Naive thymus-derived CD4-positive, alpha-beta T cell (primary cell): ENCODE measurements at regions not wholly inside any gene's neighbourhood (a gene's known extent, or its start where the extent isn't known, plus 50 kb on each side); places are given as distances from the start of the nearest gene placed in this dataset.

Experiments
- ATAC-seq: fragments of 150-1000 bp; cut with Tn5 transposase; 2 replicates; pipeline ENCODE4 v1.10.0; 2021; ENCODE audit warnings: mild to moderate bottlenecking, moderate library complexity
- CTCF ChIA-PET: fragments of 350-600 bp; sonication (Branson Sonifier 250); formaldehyde crosslinking; loops from one replicate; lab custom pipeline; 2021; ENCODE audit warnings: antibody characterized with exemption; lab: Charles Lee
- POLR2A ChIA-PET: fragments of 350-600 bp; sonication (Branson Sonifier 250); formaldehyde crosslinking; loops from one replicate; lab custom pipeline; 2021; ENCODE audit warnings: antibody characterized with exemption, inconsistent platforms; lab: Charles Lee
- DNase-seq, 9 donors: peaks; one replicate each; pipeline versions ENCODE4 v3.0.0 to v3.0.0-alpha.2; 2020 to 2022; ENCODE audit warnings: mixed read lengths in 1 of 9
- H3K27ac ChIP-seq: one replicate; pipeline ENCODE4 v1.7.0; 2013; ENCODE audit warnings: mild to moderate bottlenecking, low read depth, low read length, moderate library complexity
- H3K27me3 ChIP-seq, 2 donors: one replicate each; pipeline ENCODE4 v1.7.0; 2013; ENCODE audit warnings: low read length in 2 of 2, mild to moderate bottlenecking in 2 of 2, moderate library complexity in 2 of 2; ENCODE audit not compliant: control insufficient read depth in 2 of 2, insufficient read depth in 2 of 2
- H3K36me3 ChIP-seq, 3 experiments: 1 replicate in 2 of 3; 2 replicates in 1 of 3; pipeline ENCODE4 v1.7.0; 2013; ENCODE audit warnings: low read length in 3 of 3, mild to moderate bottlenecking in 3 of 3, moderate library complexity in 1 of 3; ENCODE audit not compliant: insufficient read depth in 3 of 3, control insufficient read depth in 2 of 3
- H3K4me1 ChIP-seq, 2 donors: one replicate each; pipeline ENCODE4 v1.7.0; 2013; ENCODE audit warnings: low read length in 2 of 2, mild to moderate bottlenecking in 2 of 2, moderate library complexity in 1 of 2; ENCODE audit not compliant: control insufficient read depth in 2 of 2, insufficient read depth in 2 of 2
- H3K4me3 ChIP-seq: 2 replicates; pipeline ENCODE4 v1.7.0; 2013; ENCODE audit warnings: mild to moderate bottlenecking, low read length
- H3K9me3 ChIP-seq, 3 experiments: 1 replicate in 2 of 3; 2 replicates in 1 of 3; pipeline ENCODE4 v1.7.0; 2013; ENCODE audit warnings: low read length in 3 of 3; ENCODE audit not compliant: control insufficient read depth in 2 of 3
- H3K27ac Mint-ChIP-seq, 9 donors: one replicate each; pipeline ENCODE4 v1.8.0; 2020 to 2022; ENCODE audit warnings: mixed read lengths in 9 of 9, mild to moderate bottlenecking in 8 of 9, moderate library complexity in 5 of 9, inconsistent platforms in 2 of 9
- H3K27me3 Mint-ChIP-seq, 5 donors: one replicate each; pipeline ENCODE4 v1.8.0; 2021 to 2022; ENCODE audit warnings: mixed read lengths in 5 of 5, mild to moderate bottlenecking in 1 of 5
- H3K36me3 Mint-ChIP-seq, 5 donors: one replicate each; pipeline ENCODE4 v1.8.0; 2020 to 2022; ENCODE audit warnings: mixed read lengths in 5 of 5, mild to moderate bottlenecking in 3 of 5, inconsistent platforms in 1 of 5
- H3K4me1 Mint-ChIP-seq, 7 donors: one replicate each; pipeline ENCODE4 v1.8.0; 2020 to 2022; ENCODE audit warnings: mixed read lengths in 7 of 7, mild to moderate bottlenecking in 3 of 7, inconsistent platforms in 1 of 7
- H3K4me3 Mint-ChIP-seq, 10 donors: one replicate each; pipeline ENCODE4 v1.8.0; 2020 to 2022; ENCODE audit warnings: mild to moderate bottlenecking in 10 of 10, mixed read lengths in 10 of 10, moderate library complexity in 6 of 10, inconsistent platforms in 2 of 10
- H3K9me3 Mint-ChIP-seq, 11 donors: one replicate each; pipeline ENCODE4 v1.8.0; 2020 to 2022; ENCODE audit warnings: mixed read lengths in 11 of 11, mild to moderate bottlenecking in 4 of 11, inconsistent platforms in 1 of 11, moderate library complexity in 1 of 11
- intact Hi-C, 2 donors: fragments of 100-400 bp; cut with micrococcal nuclease; formaldehyde crosslinking; loops; one replicate each; pipeline ENCODE4 v1.15.1; 2023

GRCh38 chr5:98157368-98157767 lies 616.1 kb upstream of the RGMB start:
- Mint-ChIP-seq H3K4me3 (no peak overlapping the region), H3K9me3 (no peaks in the 10 kb centered on the region), H3K27ac (no peak overlapping the region), H3K27me3 (peaks cover 0 to 5% (median 0%) of the 10 kb centered on the region in 5 donors), H3K36me3 (no peaks in the 10 kb centered on the region), H3K4me1 (no peaks in the 10 kb centered on the region)
- H3K36me3 ChIP-seq = no peaks in the 10 kb centered on the region
- no peak overlapping the region for H3K4me3 ChIP-seq
- DNase-seq = no peak
- ATAC-seq = no peak
- ChIA-PET POLR2A (no interaction called here), CTCF (no interaction called here)
- H3K4me1 ChIP-seq = no peaks in the 10 kb centered on the region
- H3K9me3 ChIP-seq = no peaks in the 10 kb centered on the region
- no peak overlapping the region for H3K27ac ChIP-seq
- H3K27me3 ChIP-seq = no peaks in the 10 kb centered on the region
- intact Hi-C loops = no loop called here

GRCh38 chr5:98158440-98158839 lies 615.0 kb upstream of the RGMB start:
- intact Hi-C loops = no loop called here
- Histone ChIP-seq H3K36me3 (no peaks in the 10 kb centered on the region), H3K4me1 (no peaks in the 10 kb centered on the region), H3K27me3 (no peaks in the 10 kb centered on the region), H3K4me3 (no peak overlapping the region), H3K27ac (no peak overlapping the region), H3K9me3 (no peaks in the 10 kb centered on the region)
- Mint-ChIP-seq H3K4me1 (no peaks in the 10 kb centered on the region), H3K36me3 (no peaks in the 10 kb centered on the region), H3K27me3 (peaks cover 0 to under 1% (median 0%) of the 10 kb centered on the region in 5 donors), H3K27ac (no peak overlapping the region), H3K9me3 (no peaks in the 10 kb centered on the region), H3K4me3 (no peak overlapping the region)
- POLR2A ChIA-PET = no interaction called here
- DNase-seq = no peak
- no peak for ATAC-seq
- CTCF ChIA-PET = no interaction called here

DNA sequence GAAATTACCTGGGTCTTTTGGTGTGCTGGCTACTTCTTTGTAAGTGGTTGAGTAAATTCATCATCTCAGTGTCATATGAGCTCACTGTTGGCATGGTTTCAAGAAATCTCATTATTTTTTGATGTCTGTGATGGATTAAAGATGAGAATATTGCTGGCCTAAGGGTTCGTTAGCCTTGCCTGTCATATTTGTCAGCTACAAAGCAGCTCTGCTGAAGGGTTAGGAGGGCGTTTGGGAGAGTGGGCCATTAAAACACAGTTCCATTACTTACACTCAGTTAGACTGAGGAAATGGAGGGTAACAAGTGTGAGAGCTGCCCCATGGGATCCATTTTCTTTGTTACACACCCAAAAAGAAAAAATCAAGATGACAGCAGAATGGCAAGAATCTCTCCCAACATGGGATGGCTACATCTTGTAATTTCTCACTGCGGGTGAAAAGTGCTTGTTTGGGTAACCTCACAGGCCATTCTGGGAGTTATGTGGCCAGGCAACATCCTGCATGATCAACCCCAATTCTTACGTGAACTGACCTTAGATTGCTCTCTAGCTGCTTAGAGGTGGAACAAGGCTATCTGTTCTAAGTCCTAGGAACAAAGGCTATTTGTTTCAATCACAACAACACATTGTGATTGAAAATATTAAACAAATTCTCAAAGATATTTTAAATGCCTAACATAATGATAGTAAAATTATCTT lies 609.5 kb upstream of the RGMB start:
- Mint-ChIP-seq H3K27me3 (no peaks in the 10 kb centered on the region), H3K4me3 (no peak overlapping the region), H3K9me3 (no peaks in the 10 kb centered on the region), H3K4me1 (no peaks in the 10 kb centered on the region), H3K27ac (no peak overlapping the region), H3K36me3 (no peaks in the 10 kb centered on the region)
- intact Hi-C loops = no loop called here
- Histone ChIP-seq H3K36me3 (no peaks in the 10 kb centered on the region), H3K4me1 (no peaks in the 10 kb centered on the region), H3K27me3 (no peaks in the 10 kb centered on the region), H3K27ac (no peak overlapping the region), H3K9me3 (no peaks in the 10 kb centered on the region), H3K4me3 (no peak overlapping the region)
- DNase-seq = no peak
- ChIA-PET CTCF (no interaction called here), POLR2A (no interaction called here)
- no peak for ATAC-seq

GRCh38 chr5:98168871-98169270 lies 604.6 kb upstream of the RGMB start:
- no peaks in the 10 kb centered on the region for H3K9me3 ChIP-seq
- H3K27ac Mint-ChIP-seq = no peak overlapping the region
- H3K36me3 ChIP-seq = no peaks in the 10 kb centered on the region
- no peak overlapping the region for H3K4me3 Mint-ChIP-seq
- no peaks in the 10 kb centered on the region for H3K36me3 Mint-ChIP-seq
- no peak for ATAC-seq
- no peaks in the 10 kb centered on the region for H3K27me3 ChIP-seq
- DNase-seq = no peak
- intact Hi-C loops = no loop called here
- H3K27me3 Mint-ChIP-seq = no peaks in the 10 kb centered on the region
- H3K4me3 ChIP-seq = no peak overlapping the region
- H3K4me1 ChIP-seq = no peaks in the 10 kb centered on the region
- no peaks in the 10 kb centered on the region for H3K9me3 Mint-ChIP-seq
- POLR2A ChIA-PET = no interaction called here
- no peaks in the 10 kb centered on the region for H3K4me1 Mint-ChIP-seq
- CTCF ChIA-PET = interaction anchor here (0.6 kb wide), 1 partner anchor 496 kb away, joined by 5 read pairs; no protein-coding TSS in a partner anchor
- no peak overlapping the region for H3K27ac ChIP-seq

DNA sequence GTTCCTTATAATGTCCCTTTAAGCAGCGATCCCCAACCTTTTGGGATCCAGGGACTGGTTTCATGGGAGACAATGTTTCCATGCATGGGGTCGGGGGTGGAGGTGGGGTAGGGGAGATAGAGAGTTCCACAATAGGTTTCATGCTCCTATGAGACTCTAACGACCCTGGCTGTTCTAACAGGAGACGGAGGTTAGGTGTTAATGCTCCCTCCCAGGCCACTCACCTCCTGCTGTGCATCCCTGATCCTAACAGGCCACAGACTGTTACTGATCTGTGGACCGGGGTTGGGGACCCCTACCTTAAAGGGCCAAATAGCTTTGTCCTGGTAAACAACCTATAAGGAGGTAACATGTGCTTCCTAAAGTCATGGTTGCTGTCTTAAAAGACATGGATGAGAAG lies 602.5 kb upstream of the RGMB start:
- ATAC-seq (no peak), DNase-seq (no peak)
- H3K4me1 ChIP-seq = no peaks in the 10 kb centered on the region
- H3K36me3 ChIP-seq = no peaks in the 10 kb centered on the region
- Mint-ChIP-seq H3K27me3 (no peaks in the 10 kb centered on the region), H3K9me3 (no peaks in the 10 kb centered on the region), H3K27ac (no peak overlapping the region), H3K4me3 (no peak overlapping the region), H3K4me1 (no peaks in the 10 kb centered on the region), H3K36me3 (no peaks in the 10 kb centered on the region)
- POLR2A ChIA-PET = no interaction called here
- H3K27ac ChIP-seq = no peak overlapping the region
- no peaks in the 10 kb centered on the region for H3K27me3 ChIP-seq
- intact Hi-C loops = no loop called here
- no peaks in the 10 kb centered on the region for H3K9me3 ChIP-seq
- CTCF ChIA-PET = no interaction called here
- H3K4me3 ChIP-seq = no peak overlapping the region

- Histone ChIP-seq H3K4me3 (no peak overlapping the region), H3K27me3 (no peaks in the 10 kb centered on the region), H3K9me3 (no peaks in the 10 kb centered on the region), H3K36me3 (no peaks in the 10 kb centered on the region), H3K27ac (no peak overlapping the region), H3K4me1 (no peaks in the 10 kb centered on the region)
- no peak for ATAC-seq
- intact Hi-C loops = no loop called here
- DNase-seq = no peak
- Mint-ChIP-seq H3K4me3 (no peak overlapping the region), H3K9me3 (peaks cover 0 to 2% (median 0%) of the 10 kb centered on the region in 11 donors), H3K27me3 (peaks cover 0 to 6% (median 0%) of the 10 kb centered on the region in 5 donors), H3K4me1 (no peaks in the 10 kb centered on the region), H3K36me3 (no peaks in the 10 kb centered on the region), H3K27ac (no peak overlapping the region)
- CTCF ChIA-PET = no interaction called here
- POLR2A ChIA-PET = no interaction called here
Measured at GRCh38 chr5:98173334-98173733, 600.1 kb upstream of the RGMB start.

DNA sequence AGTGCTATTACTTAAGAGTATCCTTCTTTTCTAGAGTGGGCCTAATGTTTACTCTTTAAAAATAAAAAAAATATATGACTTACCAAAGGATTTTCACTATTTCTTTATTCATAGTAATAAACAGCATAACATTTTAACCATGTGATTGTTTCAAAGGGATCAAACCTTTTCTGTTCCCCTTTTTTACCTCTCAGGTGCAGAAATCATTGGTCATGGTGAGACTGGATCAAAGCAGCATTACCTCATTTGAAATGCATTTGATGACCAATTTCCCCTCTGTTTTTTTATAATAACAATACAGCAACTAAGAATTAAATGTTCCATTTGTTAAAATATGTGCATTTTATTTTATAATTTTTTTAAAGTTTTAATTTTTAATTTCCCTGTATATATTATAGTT lies 598.0 kb upstream of the RGMB start:
- no peaks in the 10 kb centered on the region for H3K36me3 ChIP-seq
- H3K4me1 ChIP-seq = no peaks in the 10 kb centered on the region
- H3K9me3 Mint-ChIP-seq = peaks cover 0 to 2% (median 0%) of the 10 kb centered on the region in 11 donors
- H3K27me3 ChIP-seq = no peaks in the 10 kb centered on the region
- ChIA-PET CTCF (interaction anchor here (0.6 kb wide), 1 partner anchor 581 kb away, joined by 3 read pairs; no protein-coding TSS in a partner anchor), POLR2A (no interaction called here)
- H3K36me3 Mint-ChIP-seq = no peaks in the 10 kb centered on the region
- no peak overlapping the region for H3K4me3 ChIP-seq
- H3K4me3 Mint-ChIP-seq = no peak overlapping the region
- DNase-seq = no peak
- no peaks in the 10 kb centered on the region for H3K9me3 ChIP-seq
- no peak for ATAC-seq
- peaks cover 0 to 22% (median 0%) of the 10 kb centered on the region in 5 donors for H3K27me3 Mint-ChIP-seq
- intact Hi-C loops = no loop called here
- H3K27ac Mint-ChIP-seq = no peak overlapping the region
- no peaks in the 10 kb centered on the region for H3K4me1 Mint-ChIP-seq
- H3K27ac ChIP-seq = no peak overlapping the region
